ENCODE measurements at regions not wholly inside any gene's neighbourhood (a gene's known extent, or its start where the extent isn't known, plus 50 kb on each side); places are given as distances from the start of the nearest gene placed in this dataset.

GRCh38 chr1:219731771-219732170, 118.9 kb upstream of the ZC3H11B start:
- H3K4me2 ChIP-seq (ENCODE audit: unreplicated experiment) = no peak overlapping the region
- H3K36me3 ChIP-seq (ENCODE audit: low read depth) = no peaks in the 10 kb centered on the region
- WGBS, 2 experiments (ENCODE audit: low coverage in 1 of 2, low lambda C conversion rate in 2 of 2, missing lambda C conversion rate in 2 of 2) = 26 to 39% methylated on average over 2 of the region's 2 CpGs
- H3K9me2 ChIP-seq (ENCODE audit: insufficient read depth) = no peaks in the 10 kb centered on the region
- H4K20me1 ChIP-seq (ENCODE audit: insufficient read depth) = no peaks in the 10 kb centered on the region
- H2AFZ ChIP-seq = no peak overlapping the region
- H3K9ac ChIP-seq = no peak overlapping the region
- H3K4me1 ChIP-seq (ENCODE audit: insufficient read depth) = no peaks in the 10 kb centered on the region
- no peaks in the 10 kb centered on the region for H3K79me2 ChIP-seq (ENCODE audit: insufficient read depth)
- H3K9me3 ChIP-seq (ENCODE audit: low read depth) = no peaks in the 10 kb centered on the region
- H3K27ac ChIP-seq = no peak overlapping the region
- TF ChIP-seq EZH2phosphoT487 (IDR thresholded peaks at IDR 0.05; ENCODE audit: insufficient read depth, low read depth) (no peak), EZH2 (IDR thresholded peaks at IDR 0.05; ENCODE audit: insufficient read depth, poor library complexity, severe bottlenecking) (no peak)
- no peak overlapping the region for H3K4me3 ChIP-seq
- no peaks in the 10 kb centered on the region for H3K27me3 ChIP-seq (replicated peaks; ENCODE audit: insufficient read depth)
- in situ Hi-C loops (cut with MboI) = no loop called here
- no peaks in the 10 kb centered on the region for H3F3A ChIP-seq (ENCODE audit: insufficient read depth)
- no peak for DNase-seq

DNA sequence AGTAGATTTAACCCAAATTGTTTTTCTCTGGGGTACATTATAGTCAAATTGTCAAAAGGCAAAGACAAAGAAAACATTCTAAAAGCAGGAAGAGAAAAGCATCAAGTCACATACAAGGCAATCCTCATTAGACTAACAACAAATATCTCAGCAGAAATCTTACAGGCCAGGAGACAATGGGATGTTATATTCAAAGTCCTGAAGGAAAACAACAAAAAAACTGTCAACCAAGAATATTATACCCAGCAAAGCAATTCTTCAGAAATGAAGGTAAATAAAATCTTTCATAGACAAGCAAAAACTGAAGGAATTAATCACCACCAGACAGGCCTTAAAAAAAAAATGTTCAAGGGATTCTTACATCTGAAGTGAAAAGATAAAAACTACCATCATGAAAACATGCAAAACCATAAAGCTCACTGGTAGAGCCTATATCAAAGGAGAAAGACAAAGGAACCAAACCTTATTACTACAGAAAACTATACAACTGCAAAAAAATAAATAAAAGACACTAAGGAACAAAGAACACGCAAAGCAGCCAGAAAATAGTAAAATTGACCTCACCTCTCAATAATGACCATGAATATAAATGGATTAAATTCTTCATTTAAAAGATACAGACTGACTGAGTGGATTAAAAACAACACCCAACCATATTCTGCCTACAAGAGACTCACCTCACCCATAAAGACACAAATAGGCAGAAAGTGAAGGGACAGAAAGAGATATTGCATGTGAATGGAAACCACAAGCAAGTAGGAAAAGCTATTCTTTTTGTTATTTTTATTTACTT, 113.8 kb upstream of the ZC3H11B start:
- H4K20me1 ChIP-seq (ENCODE audit: insufficient read depth) = no peaks in the 10 kb centered on the region
- WGBS, 2 experiments (ENCODE audit: low coverage in 1 of 2, low lambda C conversion rate in 2 of 2, missing lambda C conversion rate in 2 of 2) = 37 to 52% methylated on average over 1 of the region's 1 CpG

DNA sequence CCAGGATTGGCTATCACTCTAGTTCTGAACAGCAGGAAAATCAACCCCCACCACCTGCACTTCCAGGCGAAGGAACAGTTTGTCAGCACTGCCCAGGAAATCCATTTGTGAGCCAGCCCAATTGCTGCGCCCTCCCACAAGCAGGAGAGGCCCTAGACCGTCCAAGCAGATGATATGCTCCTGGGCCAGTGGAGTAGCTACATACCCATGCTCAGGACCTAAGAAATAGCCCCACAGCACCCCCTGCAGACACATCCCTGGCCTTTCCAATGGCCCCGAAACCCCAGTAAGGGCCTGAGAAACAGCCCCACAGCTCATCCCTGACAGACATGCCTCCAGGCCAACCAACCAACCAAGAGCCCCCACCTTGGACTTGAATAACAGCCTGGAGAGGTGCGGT, 111.5 kb upstream of the ZC3H11B start:
- Histone ChIP-seq H3K4me3 (no peak overlapping the region), H3K9ac (no peak overlapping the region), H3K27me3 (replicated peaks; ENCODE audit: insufficient read depth) (no peaks in the 10 kb centered on the region), H3K27ac (no peak overlapping the region), H4K20me1 (ENCODE audit: insufficient read depth) (no peaks in the 10 kb centered on the region), H3K9me2 (ENCODE audit: insufficient read depth) (no peaks in the 10 kb centered on the region), H3F3A (ENCODE audit: insufficient read depth) (no peaks in the 10 kb centered on the region), H2AFZ (no peak overlapping the region), H3K79me2 (ENCODE audit: insufficient read depth) (no peaks in the 10 kb centered on the region), H3K4me1 (ENCODE audit: insufficient read depth) (no peaks in the 10 kb centered on the region), H3K36me3 (ENCODE audit: low read depth) (no peaks in the 10 kb centered on the region), H3K4me2 (ENCODE audit: unreplicated experiment) (no peak overlapping the region), H3K9me3 (ENCODE audit: low read depth) (no peaks in the 10 kb centered on the region)
- TF ChIP-seq EZH2phosphoT487 (IDR thresholded peaks at IDR 0.05; ENCODE audit: insufficient read depth, low read depth) = no peak
- no peak for TF ChIP-seq EZH2 (IDR thresholded peaks at IDR 0.05; ENCODE audit: insufficient read depth, poor library complexity, severe bottlenecking)
- in situ Hi-C loops (cut with MboI) = no loop called here
- 34 to 46% methylated on average over 5 of the region's 5 CpGs for WGBS, 2 experiments (ENCODE audit: low coverage in 1 of 2, low lambda C conversion rate in 2 of 2, missing lambda C conversion rate in 2 of 2)
- no peak for DNase-seq

More for the DNA sequence above, 113.8 kb upstream of the ZC3H11B start:
- no peaks in the 10 kb centered on the region for H3K4me1 ChIP-seq (ENCODE audit: insufficient read depth)
- H3K36me3 ChIP-seq (ENCODE audit: low read depth) = no peaks in the 10 kb centered on the region
- no peaks in the 10 kb centered on the region for H3K9me2 ChIP-seq (ENCODE audit: insufficient read depth)
- H3K9me3 ChIP-seq (ENCODE audit: low read depth) = no peaks in the 10 kb centered on the region
- no peak for DNase-seq
- H3K79me2 ChIP-seq (ENCODE audit: insufficient read depth) = no peaks in the 10 kb centered on the region
- no peak overlapping the region for H3K27ac ChIP-seq
- no peak overlapping the region for H2AFZ ChIP-seq
- no peak for TF ChIP-seq EZH2phosphoT487 (IDR thresholded peaks at IDR 0.05; ENCODE audit: insufficient read depth, low read depth)
- no peak for TF ChIP-seq EZH2 (IDR thresholded peaks at IDR 0.05; ENCODE audit: insufficient read depth, poor library complexity, severe bottlenecking)
- H3K4me3 ChIP-seq = no peak overlapping the region
- H3K27me3 ChIP-seq (replicated peaks; ENCODE audit: insufficient read depth) = no peaks in the 10 kb centered on the region
- in situ Hi-C loops (cut with MboI) = no loop called here
- no peak overlapping the region for H3K9ac ChIP-seq
- no peak overlapping the region for H3K4me2 ChIP-seq (ENCODE audit: unreplicated experiment)
- H3F3A ChIP-seq (ENCODE audit: insufficient read depth) = no peaks in the 10 kb centered on the region

DNA sequence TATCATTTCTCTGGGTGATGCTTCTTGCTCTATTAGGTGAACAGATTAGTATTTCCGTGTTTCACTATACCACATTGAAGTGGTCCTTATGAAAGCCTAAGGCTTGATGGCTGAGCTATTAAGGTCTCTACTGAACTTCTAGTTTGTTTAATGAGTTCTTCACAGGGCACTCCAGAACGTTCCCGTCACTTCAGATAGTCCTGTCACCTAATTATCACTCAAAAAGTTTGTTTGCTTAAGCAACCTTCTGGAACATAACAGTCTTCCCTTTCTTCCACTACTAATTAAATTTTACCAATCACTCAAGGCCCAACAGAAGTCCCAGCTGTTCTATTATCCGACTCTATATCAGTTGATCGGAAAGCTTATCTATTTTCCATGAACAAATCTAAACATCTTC, 104.6 kb upstream of the ZC3H11B start:
- no peaks in the 10 kb centered on the region for H3K9me3 ChIP-seq (ENCODE audit: low read depth)
- H4K20me1 ChIP-seq (ENCODE audit: insufficient read depth) = no peaks in the 10 kb centered on the region
- no peak overlapping the region for H2AFZ ChIP-seq
- H3K79me2 ChIP-seq (ENCODE audit: insufficient read depth) = no peaks in the 10 kb centered on the region
- in situ Hi-C loops (cut with MboI) = no loop called here
- no peak overlapping the region for H3K9ac ChIP-seq
- TF ChIP-seq EZH2 (IDR thresholded peaks at IDR 0.05; ENCODE audit: insufficient read depth, poor library complexity, severe bottlenecking) (no peak), EZH2phosphoT487 (IDR thresholded peaks at IDR 0.05; ENCODE audit: insufficient read depth, low read depth) (no peak)
- WGBS, 2 experiments (ENCODE audit: low coverage in 1 of 2, low lambda C conversion rate in 2 of 2, missing lambda C conversion rate in 2 of 2) = 73 to 79% methylated on average over 5 of the region's 5 CpGs
- H3K4me2 ChIP-seq (ENCODE audit: unreplicated experiment) = no peak overlapping the region
- no peaks in the 10 kb centered on the region for H3K9me2 ChIP-seq (ENCODE audit: insufficient read depth)
- no peak overlapping the region for H3K27ac ChIP-seq
- H3K36me3 ChIP-seq (ENCODE audit: low read depth) = no peaks in the 10 kb centered on the region
- H3K4me3 ChIP-seq = no peak overlapping the region
- no peaks in the 10 kb centered on the region for H3F3A ChIP-seq (ENCODE audit: insufficient read depth)
- no peaks in the 10 kb centered on the region for H3K4me1 ChIP-seq (ENCODE audit: insufficient read depth)
- no peaks in the 10 kb centered on the region for H3K27me3 ChIP-seq (replicated peaks; ENCODE audit: insufficient read depth)
- DNase-seq = no peak
